ENCODE measurements at regions not wholly inside any gene's neighbourhood (a gene's known extent, or its start where the extent isn't known, plus 50 kb on each side); places are given as distances from the start of the nearest gene placed in this dataset.

DNA sequence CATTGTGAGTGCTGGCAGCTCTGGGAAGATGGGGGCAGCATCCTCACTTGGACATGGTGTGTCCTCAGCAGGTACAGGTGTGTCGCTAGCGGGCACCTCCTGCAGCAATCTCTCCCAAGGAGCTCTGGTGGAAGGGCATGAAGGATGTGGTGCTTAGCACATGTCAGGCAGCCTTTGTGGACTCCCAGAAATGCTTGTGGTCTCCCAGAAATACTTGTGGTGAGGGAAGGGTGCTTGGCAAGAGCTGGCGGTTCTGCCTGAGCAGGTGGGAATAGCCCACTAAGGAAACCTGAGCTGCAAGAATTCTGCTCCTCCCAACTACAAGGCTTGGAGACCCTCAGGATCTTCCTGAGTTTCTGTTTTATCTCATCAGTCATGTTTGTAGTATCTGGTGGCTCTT, 371.6 kb downstream of the PRDM2 start:
- TF ChIP-seq, protein P1, sequence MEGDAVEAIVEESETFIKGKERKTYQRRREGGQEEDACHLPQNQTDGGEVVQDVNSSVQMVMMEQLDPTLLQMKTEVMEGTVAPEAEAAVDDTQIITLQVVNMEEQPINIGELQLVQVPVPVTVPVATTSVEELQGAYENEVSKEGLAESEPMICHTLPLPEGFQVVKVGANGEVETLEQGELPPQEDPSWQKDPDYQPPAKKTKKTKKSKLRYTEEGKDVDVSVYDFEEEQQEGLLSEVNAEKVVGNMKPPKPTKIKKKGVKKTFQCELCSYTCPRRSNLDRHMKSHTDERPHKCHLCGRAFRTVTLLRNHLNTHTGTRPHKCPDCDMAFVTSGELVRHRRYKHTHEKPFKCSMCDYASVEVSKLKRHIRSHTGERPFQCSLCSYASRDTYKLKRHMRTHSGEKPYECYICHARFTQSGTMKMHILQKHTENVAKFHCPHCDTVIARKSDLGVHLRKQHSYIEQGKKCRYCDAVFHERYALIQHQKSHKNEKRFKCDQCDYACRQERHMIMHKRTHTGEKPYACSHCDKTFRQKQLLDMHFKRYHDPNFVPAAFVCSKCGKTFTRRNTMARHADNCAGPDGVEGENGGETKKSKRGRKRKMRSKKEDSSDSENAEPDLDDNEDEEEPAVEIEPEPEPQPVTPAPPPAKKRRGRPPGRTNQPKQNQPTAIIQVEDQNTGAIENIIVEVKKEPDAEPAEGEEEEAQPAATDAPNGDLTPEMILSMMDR (IDR thresholded peaks at IDR 0.05; ENCODE audit: insufficient read depth, low read length, severe bottlenecking), result no peak
- Histone ChIP-seq H3K4me3 (ENCODE audit: low read depth, low read length) (no peak overlapping the region), H3K27me3 (ENCODE audit: control insufficient read depth, insufficient read depth, low read length) (no peaks in the 10 kb centered on the region), H3K36me3 (ENCODE audit: control insufficient read depth, insufficient read depth, low read length) (no peaks in the 10 kb centered on the region)
- FAIRE-seq (no peak), DNase-seq (ENCODE audit: low read depth) (no peak)

DNA sequence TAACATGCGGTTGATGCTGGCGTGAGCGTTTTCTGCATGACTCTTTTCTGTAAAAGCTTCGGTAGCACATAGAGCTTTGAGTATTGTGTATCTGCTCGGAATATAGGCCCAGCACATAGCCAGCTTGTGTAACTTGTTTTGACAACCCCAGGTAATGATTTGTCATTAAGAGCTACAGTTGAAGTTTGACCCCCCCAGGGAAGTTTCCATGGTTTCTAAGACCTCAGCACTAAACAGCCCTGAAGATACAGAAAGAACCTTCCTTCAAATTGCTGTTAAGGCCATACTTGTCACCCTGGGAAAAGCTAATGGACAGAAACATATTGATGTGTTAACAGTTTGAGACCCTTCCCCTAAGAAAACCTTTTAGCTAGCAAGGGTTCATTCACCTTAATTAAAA, 380.7 kb downstream of the PRDM2 start:
- H3K36me3 ChIP-seq (ENCODE audit: control insufficient read depth, insufficient read depth, low read length), result no peaks in the 10 kb centered on the region
- TF ChIP-seq, protein P1 (IDR thresholded peaks at IDR 0.05; ENCODE audit: insufficient read depth, low read length, severe bottlenecking), result no peak
- DNase-seq (ENCODE audit: low read depth), result no peak
- H3K27me3 ChIP-seq (ENCODE audit: control insufficient read depth, insufficient read depth, low read length), result no peaks in the 10 kb centered on the region
- no peak for FAIRE-seq
- H3K4me3 ChIP-seq (ENCODE audit: low read depth, low read length), result no peak overlapping the region

DNA sequence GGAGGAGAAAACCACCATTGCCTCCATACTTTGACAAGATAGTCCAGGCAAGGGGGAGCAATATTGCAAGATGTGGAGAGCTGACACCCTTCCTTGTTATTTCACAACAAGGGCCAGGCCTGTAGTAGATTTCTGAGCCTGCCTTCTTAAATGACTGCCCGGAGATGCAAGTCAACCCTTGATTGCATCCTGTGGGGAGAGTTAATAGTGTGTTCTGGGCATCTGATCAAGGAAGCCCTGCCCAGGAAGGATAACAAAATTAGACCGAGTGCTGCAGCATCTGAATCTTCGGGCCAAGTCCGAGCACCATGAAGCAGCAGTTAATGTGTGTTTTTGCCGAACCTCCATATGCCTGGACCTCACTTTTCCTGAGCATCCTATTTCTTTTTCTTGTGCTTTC, 382.3 kb downstream of the PRDM2 start:
- Histone ChIP-seq H3K36me3 (ENCODE audit: control insufficient read depth, insufficient read depth, low read length) (no peaks in the 10 kb centered on the region), H3K4me3 (ENCODE audit: low read depth, low read length) (no peak overlapping the region), H3K27me3 (ENCODE audit: control insufficient read depth, insufficient read depth, low read length) (no peaks in the 10 kb centered on the region)
- no peak for FAIRE-seq
- no peak for DNase-seq (ENCODE audit: low read depth)
- TF ChIP-seq, protein P1 (IDR thresholded peaks at IDR 0.05; ENCODE audit: insufficient read depth, low read length, severe bottlenecking), result no peak

DNA sequence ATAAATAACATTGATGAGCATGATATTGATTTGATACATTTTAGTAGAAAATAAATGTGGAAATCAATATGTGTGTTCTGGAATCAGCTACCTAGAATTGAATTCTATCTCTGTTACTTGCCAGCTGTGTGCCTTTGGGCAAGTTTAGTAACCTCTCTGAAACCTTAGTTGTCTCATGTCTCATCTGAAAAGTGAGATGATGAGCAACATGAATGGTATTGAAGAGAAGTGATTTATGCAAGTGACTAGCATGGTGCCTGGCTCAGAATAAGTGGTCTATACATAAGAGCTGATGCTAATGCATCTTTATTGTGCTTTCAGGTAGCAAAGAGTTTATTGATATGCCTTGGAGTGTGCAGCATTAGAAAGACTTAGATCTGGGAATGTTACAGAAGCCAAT, 383.3 kb downstream of the PRDM2 start:
- TF ChIP-seq, protein P1 (IDR thresholded peaks at IDR 0.05; ENCODE audit: insufficient read depth, low read length, severe bottlenecking), result no peak
- Histone ChIP-seq H3K27me3 (ENCODE audit: control insufficient read depth, insufficient read depth, low read length) (no peaks in the 10 kb centered on the region), H3K4me3 (ENCODE audit: low read depth, low read length) (no peak overlapping the region), H3K36me3 (ENCODE audit: control insufficient read depth, insufficient read depth, low read length) (no peaks in the 10 kb centered on the region)
- peak; percentile 26 for DNase-seq (ENCODE audit: low read depth)
- FAIRE-seq, result no peak

DNA sequence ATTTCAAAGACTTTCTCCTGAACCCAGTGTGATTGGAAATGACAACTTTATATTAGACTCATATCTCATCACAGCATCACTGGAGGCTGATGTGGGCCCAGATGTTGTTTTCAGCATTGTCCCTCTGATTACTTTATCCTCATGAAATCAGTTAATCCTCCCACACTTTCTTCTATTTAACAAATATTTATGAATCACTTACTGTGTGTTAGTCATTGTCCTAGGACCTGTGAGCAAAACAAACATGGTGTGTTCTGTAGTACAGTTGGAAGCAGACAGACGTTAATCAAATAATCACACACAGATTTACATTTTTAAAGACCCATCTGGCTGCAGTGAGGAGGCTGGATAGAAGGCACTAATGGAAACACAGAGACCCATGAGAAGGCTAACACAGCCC, 383.7 kb downstream of the PRDM2 start:
- H3K27me3 ChIP-seq (ENCODE audit: control insufficient read depth, insufficient read depth, low read length), result no peaks in the 10 kb centered on the region
- H3K4me3 ChIP-seq (ENCODE audit: low read depth, low read length), result no peak overlapping the region
- no peaks in the 10 kb centered on the region for H3K36me3 ChIP-seq (ENCODE audit: control insufficient read depth, insufficient read depth, low read length)
- TF ChIP-seq, protein P1 (IDR thresholded peaks at IDR 0.05; ENCODE audit: insufficient read depth, low read length, severe bottlenecking), result no peak
- FAIRE-seq (no peak), DNase-seq (ENCODE audit: low read depth) (peak; percentile 40)

DNA sequence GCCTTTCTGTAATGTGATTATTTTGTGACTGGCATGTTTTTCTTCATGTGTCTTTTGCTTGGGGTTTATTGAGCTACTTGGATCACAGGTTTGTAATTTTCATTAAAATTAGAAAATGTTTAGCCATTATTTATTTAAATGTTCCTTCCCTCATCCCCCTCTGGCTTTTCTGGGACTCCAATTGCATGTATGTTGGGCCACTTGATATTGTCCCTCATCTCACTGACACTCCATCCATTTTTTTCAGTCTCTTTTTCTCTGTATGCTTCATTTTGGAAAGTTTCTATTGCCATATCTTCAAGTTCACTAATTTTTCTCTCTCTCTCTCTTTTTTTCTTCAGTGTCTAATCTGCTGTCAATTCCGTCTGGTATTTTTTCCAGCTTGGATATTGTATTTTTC, 390.1 kb downstream of the PRDM2 start:
- H3K4me3 ChIP-seq (ENCODE audit: low read depth, low read length), result no peak overlapping the region
- H3K27me3 ChIP-seq (ENCODE audit: control insufficient read depth, insufficient read depth, low read length), result no peaks in the 10 kb centered on the region
- no peaks in the 10 kb centered on the region for H3K36me3 ChIP-seq (ENCODE audit: control insufficient read depth, insufficient read depth, low read length)
- TF ChIP-seq, protein P1 (IDR thresholded peaks at IDR 0.05; ENCODE audit: insufficient read depth, low read length, severe bottlenecking), result no peak
- DNase-seq (ENCODE audit: low read depth) (no peak), FAIRE-seq (no peak)

All from bronchial epithelial cell (primary cell).